Stomach (tissue), 8 donors: ENCODE measurements at regions not wholly inside any gene's neighbourhood (a gene's known extent, or its start where the extent isn't known, plus 50 kb on each side); places are given as distances from the start of the nearest gene placed in this dataset.
"Not testable (repeated sequence)": the region's sequence is repeated elsewhere in the genome, so short reads cannot be mapped to it uniquely, and the experiment has no call there.

Experiments
- DNase-seq, 2 donors: peaks; one replicate each; pipeline versions ENCODE4 v3.0.0 to v3.0.0-alpha.2; 2013 to 2019
- H3K27ac ChIP-seq, 5 donors: fragments of 200-600 bp in 4 of 5; sonication (generic) in 4 of 5; one replicate each; pipeline ENCODE4 v1.5.1; 2013 to 2019; ENCODE audit warnings: mild to moderate bottlenecking in 1 of 5, moderate library complexity in 1 of 5
- H3K27me3 ChIP-seq, 3 donors: fragments of 200-600 bp; sonication (generic); one replicate each; pipeline ENCODE4 v1.5.1; 2017 to 2019; ENCODE audit warnings: mixed run types in 1 of 3
- H3K36me3 ChIP-seq, 4 donors: fragments of 200-600 bp; sonication (generic); 1 replicate in 3 of 4; 2 replicates in 1 of 4; pipeline ENCODE4 v1.5.1; 2016 to 2019
- H3K4me1 ChIP-seq, 4 donors: fragments of 200-600 bp; sonication (generic); one replicate each; pipeline ENCODE4 v1.5.1; 2016 to 2019
- H3K4me3 ChIP-seq, 4 donors: fragments of 200-600 bp; sonication (generic) in 3 of 4; one replicate each; pipeline ENCODE4 v1.5.1; 2016 to 2019; ENCODE audit warnings: mild to moderate bottlenecking in 1 of 4
- H3K9me3 ChIP-seq, 4 donors: fragments of 200-600 bp; sonication (generic); one replicate each; pipeline ENCODE4 v1.5.1; 2016 to 2019
- EP300 ChIP-seq: sonication (generic); formaldehyde crosslinking; IDR thresholded peaks from one replicate; pipeline ENCODE4 v1.6.1; 2017; ENCODE audit warnings: antibody characterized with exemption
- POLR2A ChIP-seq, 4 donors: fragments of 450-650 bp; IDR thresholded peaks; one replicate each; pipeline ENCODE4 v1.6.1; 2016; ENCODE audit warnings: antibody characterized with exemption in 4 of 4, control low read depth in 2 of 4, mild to moderate bottlenecking in 1 of 4, moderate library complexity in 1 of 4
- POLR2AphosphoS5 ChIP-seq, 3 donors: sonication (generic); formaldehyde crosslinking; IDR thresholded peaks; one replicate each; pipeline ENCODE4 v1.6.1; 2016; ENCODE audit warnings: antibody characterized with exemption in 3 of 3
- WGBS, 5 donors: extraction: QIAGEN DNeasy Blood & Tissue Kit in 3 of 5; methylation state at CpG; one replicate each; pipeline versions ENCODE4 v1.1.5 to v1.1.7; 2013 to 2018; 5-methylcytosine and 5-hydroxymethylcytosine counted together
- intact Hi-C: fragments of 100-400 bp; cut with DNase I; formaldehyde crosslinking; loops from one replicate; pipeline ENCODE4 v1.15.1; 2023; ENCODE audit warnings: low total_unique reads
- TF ChIP-seq, protein P1 (sequence below), 7 experiments: fragments of 450-650 bp in 4 of 7; fragments of 200-600 bp in 3 of 7; sonication (generic) in 3 of 7; IDR thresholded peaks; one replicate each; pipeline ENCODE4 v1.5.1; 2016 to 2019; ENCODE audit warnings: antibody characterized with exemption in 7 of 7, control low read depth in 2 of 7, mild to moderate bottlenecking in 1 of 7
- donor health status: healthy with polysubstance abuse.
- donor health status: Bipolar disorder and iron deficiency.
- donor health status: healthy.

DNA sequence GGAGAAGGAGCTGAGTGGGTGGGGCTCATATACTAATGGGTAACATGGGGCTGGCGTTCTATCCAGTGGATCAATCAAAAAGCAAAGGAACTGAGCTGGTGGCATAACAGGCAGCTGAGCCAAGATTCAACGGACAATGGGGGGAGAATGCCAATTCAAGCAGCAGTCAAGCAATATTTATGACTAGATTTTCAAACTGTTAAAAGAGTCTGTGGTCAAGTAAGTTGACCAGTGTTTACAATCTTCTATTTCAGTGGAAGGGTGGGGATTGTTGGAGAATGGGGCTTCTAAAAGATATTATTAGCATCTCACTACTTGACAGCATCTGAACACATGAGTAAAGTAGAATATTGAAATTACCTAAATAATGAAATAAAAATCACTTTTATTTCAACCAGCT lies 64.9 kb upstream of the SCRG1 start:
- intact Hi-C loops, result no loop called here
- H3K27ac ChIP-seq, result no peak overlapping the region
- H3K4me3 ChIP-seq, result no peak overlapping the region
- no peaks in the 10 kb centered on the region for H3K4me1 ChIP-seq
- TF ChIP-seq POLR2AphosphoS5 (IDR thresholded peaks at IDR 0.05) (no peak), EP300 (no peak), POLR2A (IDR thresholded peaks at IDR 0.05) (no peak)
- TF ChIP-seq, protein P1, sequence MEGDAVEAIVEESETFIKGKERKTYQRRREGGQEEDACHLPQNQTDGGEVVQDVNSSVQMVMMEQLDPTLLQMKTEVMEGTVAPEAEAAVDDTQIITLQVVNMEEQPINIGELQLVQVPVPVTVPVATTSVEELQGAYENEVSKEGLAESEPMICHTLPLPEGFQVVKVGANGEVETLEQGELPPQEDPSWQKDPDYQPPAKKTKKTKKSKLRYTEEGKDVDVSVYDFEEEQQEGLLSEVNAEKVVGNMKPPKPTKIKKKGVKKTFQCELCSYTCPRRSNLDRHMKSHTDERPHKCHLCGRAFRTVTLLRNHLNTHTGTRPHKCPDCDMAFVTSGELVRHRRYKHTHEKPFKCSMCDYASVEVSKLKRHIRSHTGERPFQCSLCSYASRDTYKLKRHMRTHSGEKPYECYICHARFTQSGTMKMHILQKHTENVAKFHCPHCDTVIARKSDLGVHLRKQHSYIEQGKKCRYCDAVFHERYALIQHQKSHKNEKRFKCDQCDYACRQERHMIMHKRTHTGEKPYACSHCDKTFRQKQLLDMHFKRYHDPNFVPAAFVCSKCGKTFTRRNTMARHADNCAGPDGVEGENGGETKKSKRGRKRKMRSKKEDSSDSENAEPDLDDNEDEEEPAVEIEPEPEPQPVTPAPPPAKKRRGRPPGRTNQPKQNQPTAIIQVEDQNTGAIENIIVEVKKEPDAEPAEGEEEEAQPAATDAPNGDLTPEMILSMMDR (IDR thresholded peaks at IDR 0.05), result no peak
- H3K9me3 ChIP-seq, result no peaks in the 10 kb centered on the region
- no peak for DNase-seq
- H3K36me3 ChIP-seq, result no peaks in the 10 kb centered on the region
- 87 to 91% (median 88%) methylated on average over 2 of the region's 2 CpGs for WGBS, 5 donors
- H3K27me3 ChIP-seq, result no peaks in the 10 kb centered on the region

DNA sequence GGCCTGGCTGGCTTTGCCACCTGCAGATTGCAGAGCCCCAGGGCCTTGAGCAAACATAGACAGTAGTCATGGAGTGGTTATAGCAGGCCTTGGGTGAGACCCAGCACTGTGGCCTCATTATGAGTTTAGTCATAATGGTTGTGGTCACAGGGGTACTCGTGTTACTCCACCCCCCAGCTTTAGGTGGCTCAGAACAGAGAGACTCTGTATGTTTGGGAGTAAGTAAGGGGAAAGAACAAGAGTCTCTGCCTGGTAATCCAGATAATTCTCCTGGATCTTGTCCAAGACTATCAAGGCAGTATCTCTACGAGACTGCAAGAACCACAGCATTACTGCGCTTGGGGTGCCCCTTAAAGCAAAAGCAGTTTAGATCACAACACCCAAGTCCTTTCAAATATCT lies 62.3 kb upstream of the SCRG1 start:
- Histone ChIP-seq H3K4me1 (no peaks in the 10 kb centered on the region), H3K36me3 (no peaks in the 10 kb centered on the region), H3K27me3 (no peaks in the 10 kb centered on the region), H3K9me3 (no peaks in the 10 kb centered on the region), H3K4me3 (no peak overlapping the region), H3K27ac (no peak overlapping the region)
- intact Hi-C loops, result no loop called here
- TF ChIP-seq, protein P1 (IDR thresholded peaks at IDR 0.05), result no peak
- TF ChIP-seq POLR2A (IDR thresholded peaks at IDR 0.05), result no peak
- TF ChIP-seq POLR2AphosphoS5 (IDR thresholded peaks at IDR 0.05), result no peak
- TF ChIP-seq EP300, result no peak
- 65 to 82% (median 72%) methylated on average over 3 of the region's 3 CpGs for WGBS, 5 donors
- no peak for DNase-seq

DNA sequence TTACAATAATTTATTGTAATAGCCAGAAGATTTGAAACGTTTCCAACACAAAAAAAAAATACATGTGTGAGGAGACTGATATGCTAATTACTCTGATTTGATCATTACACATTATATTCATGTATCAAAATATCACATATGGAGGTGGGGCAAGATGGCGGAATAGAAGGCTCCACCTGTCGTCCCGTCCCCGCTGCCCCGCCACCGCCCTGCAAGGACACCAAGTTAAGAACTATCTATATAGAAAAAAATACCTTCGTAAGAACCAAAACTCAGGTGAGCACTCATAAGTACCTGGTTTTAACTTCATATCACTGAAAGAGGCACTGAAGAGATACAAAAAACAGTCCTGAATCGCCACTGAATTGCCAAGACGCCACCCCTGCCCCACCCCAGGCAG lies 60.9 kb upstream of the SCRG1 start:
- intact Hi-C loops, result no loop called here
- WGBS, 5 donors, result 87 to 94% (median 92%) methylated on average over 10 of the region's 10 CpGs
- H3K27ac ChIP-seq, result no peak overlapping the region
- no peaks in the 10 kb centered on the region for H3K9me3 ChIP-seq
- H3K36me3 ChIP-seq, result peaks cover 0 to 5% (median 0%) of the 10 kb centered on the region in 4 donors
- TF ChIP-seq, protein P1 (IDR thresholded peaks at IDR 0.05), result no peak
- TF ChIP-seq POLR2A (IDR thresholded peaks at IDR 0.05) (no peak), POLR2AphosphoS5 (IDR thresholded peaks at IDR 0.05) (no peak), EP300 (no peak)
- H3K4me1 ChIP-seq, result no peaks in the 10 kb centered on the region
- no peak overlapping the region for H3K4me3 ChIP-seq
- no peaks in the 10 kb centered on the region for H3K27me3 ChIP-seq
- DNase-seq, result no peak

DNA sequence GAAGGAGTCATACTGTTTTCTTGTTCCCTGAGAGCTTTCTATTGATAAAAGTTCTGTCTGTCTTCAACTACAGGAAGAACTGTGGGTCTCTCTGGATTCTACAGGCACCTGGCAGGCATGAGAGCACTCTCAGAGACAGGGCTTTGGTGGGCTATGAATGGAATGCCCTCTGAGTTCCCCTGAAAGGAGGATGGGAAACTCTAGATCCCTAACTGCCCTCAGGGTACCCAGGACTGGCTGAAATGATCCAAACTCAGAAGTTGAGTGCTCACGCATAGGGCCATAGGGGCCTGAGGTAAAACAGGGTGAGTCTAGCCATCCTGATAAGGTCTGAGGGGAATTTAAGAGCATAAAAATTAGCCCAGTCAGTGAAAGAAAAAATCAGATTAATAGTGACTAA lies 59.0 kb upstream of the SCRG1 start:
- Histone ChIP-seq H3K36me3 (peaks cover 0 to 5% (median 2%) of the 10 kb centered on the region in 4 donors), H3K27ac (no peak overlapping the region), H3K4me3 (no peak overlapping the region), H3K4me1 (no peaks in the 10 kb centered on the region), H3K27me3 (no peaks in the 10 kb centered on the region), H3K9me3 (no peaks in the 10 kb centered on the region)
- DNase-seq, result no peak
- 93 to 100% (median 100%) methylated on average over 1 of the region's 1 CpG for WGBS, 5 donors
- TF ChIP-seq EP300 (no peak), POLR2A (IDR thresholded peaks at IDR 0.05) (no peak), POLR2AphosphoS5 (IDR thresholded peaks at IDR 0.05) (no peak)
- TF ChIP-seq, protein P1 (IDR thresholded peaks at IDR 0.05), result no peak
- intact Hi-C loops, result no loop called here

DNA sequence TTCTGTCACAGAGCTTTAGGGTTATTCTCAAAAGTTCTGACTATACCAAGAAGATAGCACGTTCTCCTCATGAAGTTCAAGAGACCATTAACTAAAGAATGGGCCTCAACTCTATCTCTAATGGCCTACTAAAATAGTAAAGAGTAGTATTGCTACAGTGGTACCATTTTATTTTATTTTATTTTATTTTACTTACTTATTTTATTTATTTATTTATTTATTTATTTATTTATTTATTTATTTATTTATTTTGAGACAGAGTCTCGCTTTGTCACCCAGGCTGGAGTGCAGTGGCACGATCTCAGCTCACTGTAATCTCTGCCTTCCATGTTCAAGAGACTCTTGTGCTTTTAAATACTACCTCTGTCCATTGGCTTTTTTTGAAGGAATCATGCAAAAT lies 52.5 kb upstream of the SCRG1 start:
- H3K4me3 ChIP-seq, H3K27me3 ChIP-seq, H3K27ac ChIP-seq, DNase-seq, H3K36me3 ChIP-seq, H3K9me3 ChIP-seq, intact Hi-C loops: not testable (repeated sequence)
- 91 to 98% (median 97%) methylated on average over 3 of the region's 3 CpGs for WGBS, 5 donors
- peaks cover 0 to 21% (median 6%) of the 10 kb centered on the region in 4 donors for H3K4me1 ChIP-seq
